K562 (cell line): ENCODE measurements at regions not wholly inside any gene's neighbourhood (a gene's known extent, or its start where the extent isn't known, plus 50 kb on each side); places are given as distances from the start of the nearest gene placed in this dataset.

Experiments used
- ATAC-seq: fragments of 200-7000 bp; cut with Tn5 transposase; 3 replicates; pipeline ENCODE4 v1.9.1; 2020; ENCODE audit warnings: moderate library complexity
- BruUV-seq: library from RNA; stranded (reverse); fragments of 400-500 nt; replicated peaks from 2 replicates; lab custom pipeline; 2021; lab: Mats Ljungman, UMichigan
- CTCF ChIA-PET: fragments of 300-600 bp; formaldehyde crosslinking; extraction: SDS; loops from one replicate; lab custom pipeline; 2021; ENCODE audit warnings: low intra/inter-chr PET ratio; lab: Yijun Ruan, JAX
- POLR2A ChIA-PET: fragments of 300-600, 350-650 bp; sonication (Branson Sonifier 250); formaldehyde crosslinking; extraction: SDS; loops from one replicate; lab custom pipeline; 2021; ENCODE audit warnings: antibody characterized with exemption, inconsistent platforms; lab: Yijun Ruan, JAX
- DNase-seq, 4 experiments: peaks; one replicate each; pipeline versions ENCODE4 v3.0.0 to v3.0.0-alpha.2; 2011 to 2018; ENCODE audit warnings: low spot score in 3 of 4, mixed read lengths in 3 of 4; ENCODE audit errors: extremely low read depth in 1 of 4
- FAIRE-seq: peaks from 2 replicates; lab custom pipeline; 2011; peaks lifted over from hg19 to GRCh38; lab: Jason Lieb, UNC
- H2AFZ ChIP-seq: 2 replicates; pipeline ENCODE4 v1.6.0; 2011; ENCODE audit warnings: low read depth, low read length, control low read depth, inconsistent platforms
- H3K27ac ChIP-seq: fragments of 200-600 bp; 3 replicates; pipeline ENCODE4 v1.8.0; 2011; ENCODE audit warnings: low read depth, mild to moderate bottlenecking, control low read depth, inconsistent platforms, low read length, moderate library complexity, mixed read lengths; ENCODE audit errors: extremely low read depth
- H3K27me3 ChIP-seq, 2 experiments: fragments of 300-600 bp in 1 of 2; 2 replicates in 1 of 2; 3 replicates in 1 of 2; pipeline versions ENCODE4 v1.6.0 to v1.8.0; 2011; ENCODE audit warnings: inconsistent platforms in 2 of 2, low read length in 2 of 2, mild to moderate bottlenecking in 1 of 2, mixed read lengths in 1 of 2, moderate library complexity in 1 of 2; ENCODE audit not compliant: control insufficient read depth in 2 of 2, insufficient read depth in 2 of 2
- H3K36me3 ChIP-seq: fragments of 300-600 bp; 3 replicates; pipeline ENCODE4 v1.8.0; 2011; ENCODE audit warnings: mild to moderate bottlenecking, low read length, inconsistent platforms; ENCODE audit not compliant: control insufficient read depth, insufficient read depth
- H3K4me1 ChIP-seq, 2 experiments: fragments of 200-600 bp in 1 of 2; replicated peaks in 1 of 2; 2 replicates in 1 of 2; 3 replicates in 1 of 2; pipeline versions ENCODE4 v1.5.1 to v1.8.0; 2011; ENCODE audit warnings: inconsistent platforms in 2 of 2, low read length in 2 of 2, mild to moderate bottlenecking in 1 of 2, mixed read lengths in 1 of 2, moderate library complexity in 1 of 2; ENCODE audit not compliant: control insufficient read depth in 2 of 2, insufficient read depth in 2 of 2
- H3K4me2 ChIP-seq: 2 replicates; pipeline ENCODE4 v1.6.1; 2011; ENCODE audit warnings: low read length, control low read depth, inconsistent platforms, mixed read lengths; ENCODE audit not compliant: insufficient read depth
- H3K4me3 ChIP-seq: fragments of 200-600 bp; sonication (generic), shearing (Covaris generic); 2 replicates; pipeline ENCODE4 v1.5.1; 2016; ENCODE audit warnings: control low read depth, inconsistent platforms
- H3K79me2 ChIP-seq: fragments of 200-600 bp; 3 replicates; pipeline ENCODE4 v1.8.0; 2011; ENCODE audit warnings: low read length, inconsistent platforms; ENCODE audit not compliant: control insufficient read depth, insufficient read depth
- H3K9ac ChIP-seq, 2 experiments: 2 replicates each; pipeline versions ENCODE4 v1.6.0 to v1.6.1; 2011; ENCODE audit warnings: low read depth in 2 of 2, low read length in 2 of 2, control low read depth in 1 of 2, inconsistent platforms in 1 of 2, mild to moderate bottlenecking in 1 of 2, mixed read lengths in 1 of 2; ENCODE audit not compliant: insufficient read depth in 1 of 2
- H3K9me1 ChIP-seq: one replicate; pipeline ENCODE4 v1.6.0; 2011; ENCODE audit warnings: inconsistent platforms, mild to moderate bottlenecking, low read length, moderate library complexity; ENCODE audit not compliant: control insufficient read depth, insufficient read depth
- H3K9me3 ChIP-seq: replicated peaks from 2 replicates; pipeline ENCODE4 v1.5.1; 2011; ENCODE audit warnings: low read depth, low read length, inconsistent platforms; ENCODE audit not compliant: control insufficient read depth, insufficient read depth
- H4K20me1 ChIP-seq: replicated peaks from 2 replicates; pipeline ENCODE4 v1.6.1; 2011; ENCODE audit warnings: low read length, inconsistent platforms, mixed read lengths; ENCODE audit not compliant: control insufficient read depth, insufficient read depth
- BHLHE40 ChIP-seq: IDR thresholded peaks from 2 replicates; pipeline ENCODE4 v1.6.1; 2011; ENCODE audit warnings: low read length, improper control_type of control experiment
- CGGBP1 ChIP-seq: fragments of 250-450 bp; sonication (Bioruptor Pico); IDR thresholded peaks from 2 replicates; pipeline ENCODE4 v1.9.0; 2021; ENCODE audit warnings: mild to moderate bottlenecking
- EP400 ChIP-seq: fragments of 450-650 bp; IDR thresholded peaks from 2 replicates; pipeline ENCODE4 v1.6.1; 2017; ENCODE audit warnings: antibody characterized with exemption, mild to moderate bottlenecking, moderate library complexity
- HMBOX1 ChIP-seq: sonication (generic); IDR thresholded peaks from 2 replicates; pipeline ENCODE4 v1.6.1; 2016
- KDM4B ChIP-seq, 2 experiments: fragments of 450-650 bp in 1 of 2; sonication (generic) in 1 of 2; IDR thresholded peaks; 2 replicates each; pipeline ENCODE4 v1.6.1; 2016 to 2017; ENCODE audit warnings: borderline replicate concordance in 2 of 2, antibody characterized with exemption in 1 of 2, low read depth in 1 of 2, mild to moderate bottlenecking in 1 of 2
- MEIS2 ChIP-seq: fragments of 450-650 bp; IDR thresholded peaks from 2 replicates; pipeline ENCODE4 v1.6.1; 2014; ENCODE audit warnings: mild to moderate bottlenecking; ENCODE audit not compliant: partially characterized antibody
- ZNF143 ChIP-seq: sonication (generic); formaldehyde crosslinking; IDR thresholded peaks from 2 replicates; pipeline ENCODE4 v1.9.0; 2022; ENCODE audit warnings: mild to moderate bottlenecking, missing genetic modification reagents
- ZNF699 ChIP-seq: fragments of 250-450 bp; sonication (Bioruptor Pico); IDR thresholded peaks from 2 replicates; pipeline ENCODE4 v1.8.0; 2021; ENCODE audit warnings: mild to moderate bottlenecking, moderate library complexity; ENCODE audit not compliant: insufficient replicate concordance
- WGBS: fragments of 100-300 bp; shearing (Covaris generic); methylation state at CpG from one replicate; pipeline ENCODE4 v1.1.6; 2016; ENCODE audit warnings: low coverage, mixed read lengths; ENCODE audit not compliant: insufficient coverage; ENCODE audit errors: missing lambda C conversion rate; 5-methylcytosine and 5-hydroxymethylcytosine counted together
- in situ Hi-C: fragments of 300-500 bp; cut with MboI; formaldehyde crosslinking; loops from 4 replicates; pipeline ENCODE4 v1.15.0; 2018; ENCODE audit warnings: inconsistent platforms, mixed read lengths
- intact Hi-C: fragments of 100-400 bp; cut with micrococcal nuclease; formaldehyde crosslinking; loops from 2 replicates; pipeline ENCODE4 v1.14.2; 2022

GRCh38 chr3:168333410-168333935 is 237.7 kb upstream of the GOLIM4 start (continued):
- TF ChIP-seq EP400 (no peak), CGGBP1 (no peak)

GRCh38 chr3:168331756-168332155 is 236.0 kb upstream of the GOLIM4 start:
- 3% methylated on average over 3 of the region's 3 CpGs for WGBS

More at GRCh38 chr3:168331756-168332155, 236.0 kb upstream of the GOLIM4 start:
- BruUV-seq: no TSS peak
- H3K36me3 ChIP-seq: no peaks in the 10 kb centered on the region
- ChIA-PET CTCF (no interaction called here), POLR2A (no interaction called here)
- FAIRE-seq (no peak), DNase-seq (no peak), ATAC-seq (no peak)
- H2AFZ ChIP-seq: no peak overlapping the region
- no peak overlapping the region for H3K9ac ChIP-seq
- H3K4me1 ChIP-seq: no peaks in the 10 kb centered on the region
- no peaks in the 10 kb centered on the region for H3K27me3 ChIP-seq
- no peak for TF ChIP-seq KDM4B (IDR thresholded peaks at IDR 0.05; ENCODE audit: borderline replicate concordance in 2 of 2, low read depth in 1 of 2)
- TF ChIP-seq HMBOX1: no peak
- no peak for TF ChIP-seq ZNF699 (CRISPR knock-in tag)
- TF ChIP-seq BHLHE40: no peak
- TF ChIP-seq MEIS2: no peak
- no peak for TF ChIP-seq ZNF143 (CRISPR knock-in tag)
- in situ Hi-C loops: no loop called here
- H4K20me1 ChIP-seq: no peaks in the 10 kb centered on the region
- H3K27ac ChIP-seq: no peak overlapping the region
- no peaks in the 10 kb centered on the region for H3K9me1 ChIP-seq
- no peaks in the 10 kb centered on the region; the same call in 1 of the 2 replicates for H3K9me3 ChIP-seq
- no peak overlapping the region for H3K4me3 ChIP-seq
- intact Hi-C loops: no loop called here
- H3K4me2 ChIP-seq: no peak overlapping the region
- H3K79me2 ChIP-seq: no peaks in the 10 kb centered on the region
